ENCODE measurements at regions not wholly inside any gene's neighbourhood (a gene's known extent, or its start where the extent isn't known, plus 50 kb on each side); places are given as distances from the start of the nearest gene placed in this dataset.

DNA sequence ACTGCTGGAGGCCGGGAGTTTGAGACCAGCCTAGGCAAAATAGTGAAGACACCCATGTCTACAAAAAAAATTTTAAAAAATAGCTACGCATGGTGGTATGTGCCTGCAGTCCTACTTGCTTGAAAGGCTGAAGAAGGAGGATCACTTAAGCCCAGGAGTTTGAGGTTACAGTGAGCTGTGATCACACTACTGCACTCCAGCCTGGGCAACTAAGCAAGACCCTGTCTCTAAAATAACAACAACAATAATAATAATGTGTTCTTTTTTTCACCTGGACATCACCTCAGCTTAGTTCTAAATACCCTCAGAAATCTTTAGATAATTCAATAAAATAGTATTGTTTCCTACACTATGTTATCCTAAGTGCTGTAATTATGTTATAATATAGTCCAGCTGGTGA is 397.1 kb upstream of the ZNF804A start:
- TF ChIP-seq EP300 (IDR thresholded peaks at IDR 0.05) (no peak), POLR2A (IDR thresholded peaks at IDR 0.05) (no peak)
- TF ChIP-seq, protein P1, sequence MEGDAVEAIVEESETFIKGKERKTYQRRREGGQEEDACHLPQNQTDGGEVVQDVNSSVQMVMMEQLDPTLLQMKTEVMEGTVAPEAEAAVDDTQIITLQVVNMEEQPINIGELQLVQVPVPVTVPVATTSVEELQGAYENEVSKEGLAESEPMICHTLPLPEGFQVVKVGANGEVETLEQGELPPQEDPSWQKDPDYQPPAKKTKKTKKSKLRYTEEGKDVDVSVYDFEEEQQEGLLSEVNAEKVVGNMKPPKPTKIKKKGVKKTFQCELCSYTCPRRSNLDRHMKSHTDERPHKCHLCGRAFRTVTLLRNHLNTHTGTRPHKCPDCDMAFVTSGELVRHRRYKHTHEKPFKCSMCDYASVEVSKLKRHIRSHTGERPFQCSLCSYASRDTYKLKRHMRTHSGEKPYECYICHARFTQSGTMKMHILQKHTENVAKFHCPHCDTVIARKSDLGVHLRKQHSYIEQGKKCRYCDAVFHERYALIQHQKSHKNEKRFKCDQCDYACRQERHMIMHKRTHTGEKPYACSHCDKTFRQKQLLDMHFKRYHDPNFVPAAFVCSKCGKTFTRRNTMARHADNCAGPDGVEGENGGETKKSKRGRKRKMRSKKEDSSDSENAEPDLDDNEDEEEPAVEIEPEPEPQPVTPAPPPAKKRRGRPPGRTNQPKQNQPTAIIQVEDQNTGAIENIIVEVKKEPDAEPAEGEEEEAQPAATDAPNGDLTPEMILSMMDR (IDR thresholded peaks at IDR 0.05) = no peak

Data from suprapubic skin (tissue), 3 donors.